ENCODE measurements at regions not wholly inside any gene's neighbourhood (a gene's known extent, or its start where the extent isn't known, plus 50 kb on each side); places are given as distances from the start of the nearest gene placed in this dataset.

DNA sequence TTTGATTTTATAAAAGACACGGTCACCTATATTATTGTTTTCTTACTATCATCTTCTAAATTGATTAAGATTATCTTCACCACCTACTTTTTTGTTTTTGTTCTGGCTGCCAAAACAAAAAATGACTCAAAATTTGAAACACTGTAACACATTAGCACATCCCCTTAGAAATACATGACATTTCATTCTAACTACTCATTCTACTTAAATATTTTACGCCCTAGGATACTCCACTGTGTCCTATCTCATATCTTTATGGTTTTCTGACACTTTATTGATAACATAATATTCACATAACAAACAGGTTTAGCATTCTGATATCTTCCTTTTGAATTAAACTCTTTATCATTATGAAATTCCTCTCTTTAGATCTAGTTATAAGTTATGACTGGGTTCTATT lies 656.2 kb downstream of the GBE1 start:
- POLR2A ChIA-PET = no interaction called here
- no peaks in the 10 kb centered on the region for H3K36me3 ChIP-seq (ENCODE audit: control insufficient read depth, insufficient read depth, low read length)
- H3K4me1 ChIP-seq (ENCODE audit: control insufficient read depth, insufficient read depth, low read length) = no peaks in the 10 kb centered on the region
- intact Hi-C loops (cut with micrococcal nuclease; ENCODE audit: unreplicated experiment) = no loop called here
- in situ Hi-C loops (cut with HindIII; ENCODE audit: low pct_unique_long_range_greater_than_20kb, low sequenced_read_pairs) = no loop called here
- H3K27me3 ChIP-seq (ENCODE audit: control insufficient read depth, insufficient read depth, low read length) = no peaks in the 10 kb centered on the region
- DNase-seq (ENCODE audit: low read depth, low spot score) (no peak), ATAC-seq (no peak)
- no peak overlapping the region for H3K4me3 ChIP-seq (ENCODE audit: low read depth in 2 of 2, low read length in 2 of 2)
- no peak overlapping the region for H3K27ac ChIP-seq (ENCODE audit: low read length)
- H3K9me3 ChIP-seq (ENCODE audit: control insufficient read depth, insufficient read depth, low read depth, low read length) = no peaks in the 10 kb centered on the region
- no TSS peak for BruUV-seq (replicated peaks)
- CTCF ChIA-PET = no interaction called here
- TF ChIP-seq POLR2AphosphoS5 (IDR thresholded peaks at IDR 0.05; ENCODE audit: low read depth, low read length) = no peak
- TF ChIP-seq, protein P1, sequence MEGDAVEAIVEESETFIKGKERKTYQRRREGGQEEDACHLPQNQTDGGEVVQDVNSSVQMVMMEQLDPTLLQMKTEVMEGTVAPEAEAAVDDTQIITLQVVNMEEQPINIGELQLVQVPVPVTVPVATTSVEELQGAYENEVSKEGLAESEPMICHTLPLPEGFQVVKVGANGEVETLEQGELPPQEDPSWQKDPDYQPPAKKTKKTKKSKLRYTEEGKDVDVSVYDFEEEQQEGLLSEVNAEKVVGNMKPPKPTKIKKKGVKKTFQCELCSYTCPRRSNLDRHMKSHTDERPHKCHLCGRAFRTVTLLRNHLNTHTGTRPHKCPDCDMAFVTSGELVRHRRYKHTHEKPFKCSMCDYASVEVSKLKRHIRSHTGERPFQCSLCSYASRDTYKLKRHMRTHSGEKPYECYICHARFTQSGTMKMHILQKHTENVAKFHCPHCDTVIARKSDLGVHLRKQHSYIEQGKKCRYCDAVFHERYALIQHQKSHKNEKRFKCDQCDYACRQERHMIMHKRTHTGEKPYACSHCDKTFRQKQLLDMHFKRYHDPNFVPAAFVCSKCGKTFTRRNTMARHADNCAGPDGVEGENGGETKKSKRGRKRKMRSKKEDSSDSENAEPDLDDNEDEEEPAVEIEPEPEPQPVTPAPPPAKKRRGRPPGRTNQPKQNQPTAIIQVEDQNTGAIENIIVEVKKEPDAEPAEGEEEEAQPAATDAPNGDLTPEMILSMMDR (IDR thresholded peaks at IDR 0.05) = no peak
- TF ChIP-seq TCF7L2 (IDR thresholded peaks at IDR 0.05; ENCODE audit: low read depth, low read length) = no peak
- TF ChIP-seq, protein P2, sequence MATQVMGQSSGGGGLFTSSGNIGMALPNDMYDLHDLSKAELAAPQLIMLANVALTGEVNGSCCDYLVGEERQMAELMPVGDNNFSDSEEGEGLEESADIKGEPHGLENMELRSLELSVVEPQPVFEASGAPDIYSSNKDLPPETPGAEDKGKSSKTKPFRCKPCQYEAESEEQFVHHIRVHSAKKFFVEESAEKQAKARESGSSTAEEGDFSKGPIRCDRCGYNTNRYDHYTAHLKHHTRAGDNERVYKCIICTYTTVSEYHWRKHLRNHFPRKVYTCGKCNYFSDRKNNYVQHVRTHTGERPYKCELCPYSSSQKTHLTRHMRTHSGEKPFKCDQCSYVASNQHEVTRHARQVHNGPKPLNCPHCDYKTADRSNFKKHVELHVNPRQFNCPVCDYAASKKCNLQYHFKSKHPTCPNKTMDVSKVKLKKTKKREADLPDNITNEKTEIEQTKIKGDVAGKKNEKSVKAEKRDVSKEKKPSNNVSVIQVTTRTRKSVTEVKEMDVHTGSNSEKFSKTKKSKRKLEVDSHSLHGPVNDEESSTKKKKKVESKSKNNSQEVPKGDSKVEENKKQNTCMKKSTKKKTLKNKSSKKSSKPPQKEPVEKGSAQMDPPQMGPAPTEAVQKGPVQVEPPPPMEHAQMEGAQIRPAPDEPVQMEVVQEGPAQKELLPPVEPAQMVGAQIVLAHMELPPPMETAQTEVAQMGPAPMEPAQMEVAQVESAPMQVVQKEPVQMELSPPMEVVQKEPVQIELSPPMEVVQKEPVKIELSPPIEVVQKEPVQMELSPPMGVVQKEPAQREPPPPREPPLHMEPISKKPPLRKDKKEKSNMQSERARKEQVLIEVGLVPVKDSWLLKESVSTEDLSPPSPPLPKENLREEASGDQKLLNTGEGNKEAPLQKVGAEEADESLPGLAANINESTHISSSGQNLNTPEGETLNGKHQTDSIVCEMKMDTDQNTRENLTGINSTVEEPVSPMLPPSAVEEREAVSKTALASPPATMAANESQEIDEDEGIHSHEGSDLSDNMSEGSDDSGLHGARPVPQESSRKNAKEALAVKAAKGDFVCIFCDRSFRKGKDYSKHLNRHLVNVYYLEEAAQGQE (IDR thresholded peaks at IDR 0.05; ENCODE audit: insufficient read depth in 1 of 2, low read depth in 2 of 2, low read length in 1 of 2) = no peak
- no peak for TF ChIP-seq SIN3A (IDR thresholded peaks at IDR 0.05; ENCODE audit: borderline replicate concordance, insufficient read depth, low read depth, low read length)

DNA sequence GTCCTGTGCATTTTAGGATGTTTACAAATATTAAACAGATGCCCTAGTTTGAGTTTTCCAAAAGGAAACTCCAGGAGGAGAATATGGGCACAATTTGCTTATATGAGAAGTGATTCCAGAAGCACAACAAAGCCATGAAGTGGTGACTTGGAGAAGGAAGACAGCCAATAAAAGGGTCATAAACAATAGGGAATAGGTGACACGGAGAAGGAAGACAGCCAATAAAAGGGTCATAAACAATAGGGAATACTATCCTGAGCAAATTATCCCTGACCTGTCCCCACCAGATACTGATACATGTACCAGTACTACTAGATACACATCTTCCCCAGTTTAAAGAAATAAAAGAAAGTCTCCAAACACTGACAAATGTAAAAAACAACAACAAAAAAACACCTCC lies 663.6 kb downstream of the GBE1 start:
- ChIA-PET POLR2A (no interaction called here), CTCF (no interaction called here)
- intact Hi-C loops (cut with micrococcal nuclease; ENCODE audit: unreplicated experiment) (no loop called here), in situ Hi-C loops (cut with HindIII; ENCODE audit: low pct_unique_long_range_greater_than_20kb, low sequenced_read_pairs) (no loop called here)
- Histone ChIP-seq H3K27me3 (ENCODE audit: control insufficient read depth, insufficient read depth, low read length) (no peaks in the 10 kb centered on the region), H3K4me3 (ENCODE audit: low read depth in 2 of 2, low read length in 2 of 2) (no peak overlapping the region), H3K9me3 (ENCODE audit: control insufficient read depth, insufficient read depth, low read depth, low read length) (no peaks in the 10 kb centered on the region), H3K27ac (ENCODE audit: low read length) (no peak overlapping the region), H3K4me1 (ENCODE audit: control insufficient read depth, insufficient read depth, low read length) (no peaks in the 10 kb centered on the region), H3K36me3 (ENCODE audit: control insufficient read depth, insufficient read depth, low read length) (no peaks in the 10 kb centered on the region)
- BruUV-seq (replicated peaks) = no TSS peak
- TF ChIP-seq, protein P1 (IDR thresholded peaks at IDR 0.05) = no peak
- TF ChIP-seq, protein P2 (IDR thresholded peaks at IDR 0.05; ENCODE audit: insufficient read depth in 1 of 2, low read depth in 2 of 2, low read length in 1 of 2) = no peak
- no peak for TF ChIP-seq POLR2AphosphoS5 (IDR thresholded peaks at IDR 0.05; ENCODE audit: low read depth, low read length)
- TF ChIP-seq SIN3A (IDR thresholded peaks at IDR 0.05; ENCODE audit: borderline replicate concordance, insufficient read depth, low read depth, low read length) = no peak
- TF ChIP-seq TCF7L2 (IDR thresholded peaks at IDR 0.05; ENCODE audit: low read depth, low read length) = no peak
- no peak for ATAC-seq
- no peak for DNase-seq (ENCODE audit: low read depth, low spot score)

Measured in Panc1 (cell line).